ENCODE measurements at regions not wholly inside any gene's neighbourhood (a gene's known extent, or its start where the extent isn't known, plus 50 kb on each side); places are given as distances from the start of the nearest gene placed in this dataset.

DNA sequence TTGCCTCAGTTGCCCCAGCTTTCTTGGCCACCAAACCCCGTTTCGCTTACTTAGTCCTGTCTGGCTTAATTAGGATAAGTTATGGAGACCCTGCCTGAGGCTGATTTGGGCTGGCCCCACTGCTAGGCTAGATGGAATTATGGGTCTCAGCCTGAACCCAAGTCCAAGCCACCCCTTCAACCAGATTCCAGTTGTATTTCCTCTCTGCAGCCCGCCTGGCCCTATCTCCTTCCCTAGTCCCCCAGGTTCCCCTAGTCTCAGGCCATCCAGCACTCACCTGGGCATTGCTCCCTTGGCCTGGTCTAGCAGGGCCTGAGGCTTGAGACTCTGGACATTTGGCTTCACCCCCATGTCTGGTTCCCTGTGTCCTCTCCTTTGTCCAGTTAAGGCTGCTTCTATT lies 111.7 kb upstream of the IPO9 start:
- TF ChIP-seq, protein P1, sequence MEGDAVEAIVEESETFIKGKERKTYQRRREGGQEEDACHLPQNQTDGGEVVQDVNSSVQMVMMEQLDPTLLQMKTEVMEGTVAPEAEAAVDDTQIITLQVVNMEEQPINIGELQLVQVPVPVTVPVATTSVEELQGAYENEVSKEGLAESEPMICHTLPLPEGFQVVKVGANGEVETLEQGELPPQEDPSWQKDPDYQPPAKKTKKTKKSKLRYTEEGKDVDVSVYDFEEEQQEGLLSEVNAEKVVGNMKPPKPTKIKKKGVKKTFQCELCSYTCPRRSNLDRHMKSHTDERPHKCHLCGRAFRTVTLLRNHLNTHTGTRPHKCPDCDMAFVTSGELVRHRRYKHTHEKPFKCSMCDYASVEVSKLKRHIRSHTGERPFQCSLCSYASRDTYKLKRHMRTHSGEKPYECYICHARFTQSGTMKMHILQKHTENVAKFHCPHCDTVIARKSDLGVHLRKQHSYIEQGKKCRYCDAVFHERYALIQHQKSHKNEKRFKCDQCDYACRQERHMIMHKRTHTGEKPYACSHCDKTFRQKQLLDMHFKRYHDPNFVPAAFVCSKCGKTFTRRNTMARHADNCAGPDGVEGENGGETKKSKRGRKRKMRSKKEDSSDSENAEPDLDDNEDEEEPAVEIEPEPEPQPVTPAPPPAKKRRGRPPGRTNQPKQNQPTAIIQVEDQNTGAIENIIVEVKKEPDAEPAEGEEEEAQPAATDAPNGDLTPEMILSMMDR (conservative IDR thresholded peaks at IDR 0.05; ENCODE audit: low read depth in 2 of 2) = no peak
- TF ChIP-seq EZH2 (IDR thresholded peaks at IDR 0.05; ENCODE audit: low read depth, unreplicated experiment) = no peak
- TF ChIP-seq, protein P2, sequence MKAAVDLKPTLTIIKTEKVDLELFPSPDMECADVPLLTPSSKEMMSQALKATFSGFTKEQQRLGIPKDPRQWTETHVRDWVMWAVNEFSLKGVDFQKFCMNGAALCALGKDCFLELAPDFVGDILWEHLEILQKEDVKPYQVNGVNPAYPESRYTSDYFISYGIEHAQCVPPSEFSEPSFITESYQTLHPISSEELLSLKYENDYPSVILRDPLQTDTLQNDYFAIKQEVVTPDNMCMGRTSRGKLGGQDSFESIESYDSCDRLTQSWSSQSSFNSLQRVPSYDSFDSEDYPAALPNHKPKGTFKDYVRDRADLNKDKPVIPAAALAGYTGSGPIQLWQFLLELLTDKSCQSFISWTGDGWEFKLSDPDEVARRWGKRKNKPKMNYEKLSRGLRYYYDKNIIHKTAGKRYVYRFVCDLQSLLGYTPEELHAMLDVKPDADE (IDR thresholded peaks at IDR 0.05) = no peak
- TF ChIP-seq, protein P3, sequence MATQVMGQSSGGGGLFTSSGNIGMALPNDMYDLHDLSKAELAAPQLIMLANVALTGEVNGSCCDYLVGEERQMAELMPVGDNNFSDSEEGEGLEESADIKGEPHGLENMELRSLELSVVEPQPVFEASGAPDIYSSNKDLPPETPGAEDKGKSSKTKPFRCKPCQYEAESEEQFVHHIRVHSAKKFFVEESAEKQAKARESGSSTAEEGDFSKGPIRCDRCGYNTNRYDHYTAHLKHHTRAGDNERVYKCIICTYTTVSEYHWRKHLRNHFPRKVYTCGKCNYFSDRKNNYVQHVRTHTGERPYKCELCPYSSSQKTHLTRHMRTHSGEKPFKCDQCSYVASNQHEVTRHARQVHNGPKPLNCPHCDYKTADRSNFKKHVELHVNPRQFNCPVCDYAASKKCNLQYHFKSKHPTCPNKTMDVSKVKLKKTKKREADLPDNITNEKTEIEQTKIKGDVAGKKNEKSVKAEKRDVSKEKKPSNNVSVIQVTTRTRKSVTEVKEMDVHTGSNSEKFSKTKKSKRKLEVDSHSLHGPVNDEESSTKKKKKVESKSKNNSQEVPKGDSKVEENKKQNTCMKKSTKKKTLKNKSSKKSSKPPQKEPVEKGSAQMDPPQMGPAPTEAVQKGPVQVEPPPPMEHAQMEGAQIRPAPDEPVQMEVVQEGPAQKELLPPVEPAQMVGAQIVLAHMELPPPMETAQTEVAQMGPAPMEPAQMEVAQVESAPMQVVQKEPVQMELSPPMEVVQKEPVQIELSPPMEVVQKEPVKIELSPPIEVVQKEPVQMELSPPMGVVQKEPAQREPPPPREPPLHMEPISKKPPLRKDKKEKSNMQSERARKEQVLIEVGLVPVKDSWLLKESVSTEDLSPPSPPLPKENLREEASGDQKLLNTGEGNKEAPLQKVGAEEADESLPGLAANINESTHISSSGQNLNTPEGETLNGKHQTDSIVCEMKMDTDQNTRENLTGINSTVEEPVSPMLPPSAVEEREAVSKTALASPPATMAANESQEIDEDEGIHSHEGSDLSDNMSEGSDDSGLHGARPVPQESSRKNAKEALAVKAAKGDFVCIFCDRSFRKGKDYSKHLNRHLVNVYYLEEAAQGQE (IDR thresholded peaks at IDR 0.05; ENCODE audit: unreplicated experiment) = no peak
- TF ChIP-seq POLR2AphosphoS5 (IDR thresholded peaks at IDR 0.05; ENCODE audit: low read depth) = no peak
- TF ChIP-seq JUNB (IDR thresholded peaks at IDR 0.05; ENCODE audit: unreplicated experiment) = no peak
- TF ChIP-seq CREB1 (CRISPR knock-in tag; IDR thresholded peaks at IDR 0.05; ENCODE audit: low read depth) = no peak
